Epidermal melanocyte (primary cell): ENCODE measurements at regions not wholly inside any gene's neighbourhood (a gene's known extent, or its start where the extent isn't known, plus 50 kb on each side); places are given as distances from the start of the nearest gene placed in this dataset.

ENCODE experiments used
- DNase-seq: peaks from one replicate; pipeline ENCODE4 v3.0.0; 2011; ENCODE audit warnings: low spot score; ENCODE audit not compliant: insufficient read length

- DNase-seq: no peak
Measured at GRCh38 chr10:131729938-131730660, 170.7 kb upstream of the PPP2R2D start.

- DNase-seq: no peak
Measured at GRCh38 chr10:131730771-131731497, 169.9 kb upstream of the PPP2R2D start.

- no peak for DNase-seq
Measured at GRCh38 chr10:131731780-131732630, 168.8 kb upstream of the PPP2R2D start.

DNA sequence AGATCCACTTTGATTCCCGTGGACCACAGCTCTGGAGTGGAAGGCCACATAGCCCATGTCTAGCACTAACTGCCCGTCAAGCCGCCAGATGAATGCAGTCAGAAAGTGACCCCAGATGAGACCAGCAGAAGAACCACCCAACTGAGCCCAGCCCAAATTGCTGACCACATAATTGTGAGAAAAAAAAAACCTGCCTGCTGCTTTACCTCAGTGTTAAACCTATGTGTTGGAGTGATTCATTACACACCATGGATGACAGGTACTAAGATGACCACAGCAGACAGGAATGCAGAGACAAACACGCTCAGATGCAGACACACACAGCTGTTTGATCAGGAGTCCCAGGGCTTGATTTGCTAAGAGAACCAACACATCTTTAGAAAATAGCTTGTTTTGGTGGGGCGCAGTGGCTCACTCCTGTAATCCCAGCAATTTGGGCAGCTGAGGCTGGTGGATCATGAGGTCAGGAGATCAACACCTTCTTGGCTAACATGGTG is 168.1 kb upstream of the PPP2R2D start:
- no peak for DNase-seq

DNA sequence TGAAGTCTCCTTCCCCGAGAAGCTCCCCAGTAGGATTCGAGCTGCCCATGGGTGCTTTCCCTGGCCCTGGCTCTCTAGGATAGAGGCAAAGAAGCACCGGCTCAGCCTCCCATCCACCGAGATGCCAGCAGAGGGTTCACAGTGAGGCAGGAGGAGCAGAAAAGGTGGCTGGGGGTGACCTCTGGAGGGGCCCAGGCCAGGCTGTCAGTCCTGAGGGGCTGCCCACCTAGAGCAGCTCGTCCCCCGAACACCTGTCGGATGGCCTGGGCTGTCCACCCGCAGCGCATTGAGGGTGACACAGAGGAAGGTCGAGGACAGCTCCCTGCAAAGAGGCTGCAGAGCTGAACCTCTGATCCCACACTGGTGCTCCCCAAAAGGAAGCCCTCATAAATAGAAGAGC is 167.2 kb upstream of the PPP2R2D start:
- DNase-seq: no peak

DNA sequence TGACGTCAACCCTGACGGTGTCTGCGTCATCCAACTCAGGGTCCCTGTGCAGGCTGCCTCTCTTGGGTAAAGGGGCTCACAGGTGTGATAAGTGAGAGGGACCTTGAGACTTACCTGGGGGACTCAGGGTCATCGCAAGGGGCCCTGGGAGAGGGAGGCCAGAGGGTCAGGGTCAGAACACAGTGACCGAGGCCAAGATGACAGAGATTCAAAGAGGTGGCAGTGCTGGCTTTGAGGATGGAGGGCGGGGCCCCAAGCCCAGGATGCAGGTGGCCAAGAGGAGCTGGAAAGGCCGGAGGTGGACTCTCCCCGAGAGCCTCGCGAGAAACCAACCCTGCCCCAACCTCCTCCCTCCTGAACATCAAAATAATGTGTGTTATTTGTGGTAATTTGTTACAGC is 165.2 kb upstream of the PPP2R2D start:
- DNase-seq: no peak

- no peak for DNase-seq
Measured at GRCh38 chr10:131736321-131736980, 164.4 kb upstream of the PPP2R2D start.

DNA sequence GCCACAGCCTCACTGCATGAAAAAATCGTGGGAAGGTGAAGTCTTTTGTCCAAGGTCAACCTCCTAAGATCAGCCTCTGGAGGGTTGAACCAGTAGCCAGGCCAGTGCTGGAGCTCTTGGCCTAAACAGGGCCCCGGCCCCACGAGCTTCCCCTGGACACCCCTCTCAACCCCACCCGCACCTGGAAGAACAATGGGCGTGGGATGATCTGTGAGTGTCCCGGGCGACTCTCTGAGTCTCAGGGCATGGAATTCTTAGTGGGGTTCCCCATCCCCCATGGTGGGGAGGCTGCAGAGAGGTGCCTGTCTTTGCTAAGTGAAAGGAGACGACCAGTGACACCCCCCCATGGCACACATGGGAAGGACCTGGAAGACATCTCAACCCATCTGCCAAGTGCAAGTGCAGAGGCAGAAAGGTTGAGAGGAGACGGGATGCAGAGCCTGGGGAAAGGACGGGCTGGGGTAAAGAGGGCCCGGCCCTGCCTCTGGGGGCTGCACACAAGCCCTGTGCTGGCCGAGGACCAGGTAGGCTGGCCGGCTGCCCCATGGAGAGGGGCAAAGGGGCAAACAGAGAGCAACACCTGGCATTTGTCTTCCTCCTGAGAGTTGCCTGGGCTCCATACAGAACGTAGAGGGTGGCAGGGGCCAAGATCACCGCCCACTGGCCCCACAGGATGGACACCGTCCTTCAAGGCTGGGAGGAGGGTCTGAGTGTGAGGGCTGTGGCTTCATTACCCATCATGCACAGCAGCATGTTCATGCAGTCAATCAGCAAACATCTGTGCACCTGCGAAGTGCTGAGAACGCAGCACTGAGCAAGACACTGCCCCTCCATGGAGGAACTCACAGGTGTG is 163.0 kb upstream of the PPP2R2D start:
- no peak for DNase-seq

DNA sequence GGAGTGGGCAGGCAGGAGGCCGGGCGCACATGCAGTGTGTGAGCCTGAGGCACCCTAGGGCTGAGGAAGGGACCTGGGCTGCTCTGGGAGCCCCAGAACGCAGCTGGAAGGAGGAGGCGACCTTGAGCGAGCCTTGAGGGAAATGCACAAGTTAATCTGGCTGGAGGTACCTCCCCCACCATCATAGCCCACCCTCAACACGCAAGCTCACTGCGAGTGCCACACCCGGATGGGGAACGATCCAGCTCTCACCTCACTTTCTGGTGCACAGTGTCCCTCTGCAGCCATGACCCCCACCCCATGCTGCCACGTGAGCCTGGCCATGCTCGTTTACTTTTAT is 162.4 kb upstream of the PPP2R2D start:
- no peak for DNase-seq

- DNase-seq: no peak
Measured at GRCh38 chr10:131739206-131739605, 161.6 kb upstream of the PPP2R2D start.

DNA sequence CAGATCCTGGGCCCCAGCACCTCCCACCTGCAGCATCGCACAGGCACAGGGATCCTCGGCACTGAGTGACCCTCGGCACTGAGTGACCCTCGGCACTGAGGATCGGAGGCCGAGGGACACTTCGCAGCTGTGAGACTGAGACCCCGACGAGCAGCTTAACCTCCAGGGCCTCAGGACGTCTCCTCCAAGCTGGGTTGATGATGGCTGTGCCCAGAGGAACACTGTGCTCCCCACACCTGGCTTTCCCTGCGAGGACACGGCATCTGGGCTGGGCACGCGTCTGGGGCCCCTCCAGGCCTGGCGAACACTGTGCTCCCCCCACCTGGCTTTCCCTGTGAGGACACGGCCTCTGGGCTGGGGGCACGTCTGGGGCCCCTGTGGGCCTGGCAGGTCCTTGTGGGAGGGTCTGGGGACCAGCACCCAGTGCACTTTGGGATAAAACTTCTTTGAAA is 158.3 kb upstream of the PPP2R2D start:
- no peak for DNase-seq

DNA sequence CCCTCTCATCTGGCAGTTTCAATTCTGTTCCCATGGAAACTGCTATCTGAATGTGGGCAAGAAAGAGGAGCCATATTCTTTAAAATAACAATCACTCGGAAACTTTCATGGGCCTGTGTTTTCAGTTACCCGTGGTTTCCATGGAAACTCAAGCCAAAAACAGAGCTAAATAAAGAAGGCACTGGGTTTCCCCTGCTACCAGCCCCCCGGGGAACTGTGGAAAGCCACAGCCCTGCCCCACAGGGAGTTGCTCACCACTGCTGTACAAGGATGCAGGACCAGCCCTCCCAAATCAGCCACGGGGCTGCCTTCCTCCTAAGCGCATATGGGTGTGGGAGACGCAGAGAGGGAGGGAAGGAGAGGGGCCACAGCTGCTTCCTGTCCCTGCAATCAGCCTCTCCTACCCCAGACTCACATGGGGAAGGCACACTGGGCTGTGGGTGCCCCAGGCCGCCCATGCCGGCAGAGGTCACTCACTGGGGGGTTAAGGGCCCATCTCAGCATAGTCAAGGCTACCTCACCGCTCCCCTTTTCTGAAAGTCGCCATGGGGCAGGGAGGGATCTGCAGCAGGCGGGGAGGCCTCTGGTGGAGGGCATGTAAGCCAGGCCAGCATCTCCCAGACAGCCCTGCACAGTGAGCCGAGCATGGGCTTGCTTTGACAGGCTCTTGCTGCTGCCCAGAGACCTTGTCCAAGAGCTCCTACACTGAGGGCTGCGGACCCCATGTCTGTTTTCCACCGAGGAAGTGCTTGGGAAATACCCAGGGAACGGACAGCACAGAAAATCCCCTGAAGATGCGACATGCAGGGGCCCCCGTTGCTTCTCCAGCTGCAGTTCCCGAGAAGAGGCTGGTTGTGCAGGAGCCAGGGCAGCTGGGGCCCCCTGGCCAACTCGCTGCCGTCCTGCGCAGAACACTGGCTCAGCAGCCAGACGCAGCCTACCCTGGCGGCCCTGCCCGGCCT is 157.3 kb upstream of the PPP2R2D start:
- DNase-seq: no peak

GRCh38 chr10:131744346-131744745 is 156.5 kb upstream of the PPP2R2D start:
- no peak for DNase-seq

GRCh38 chr10:131745591-131745990 is 155.2 kb upstream of the PPP2R2D start:
- DNase-seq: no peak

GRCh38 chr10:131746241-131746711 is 154.5 kb upstream of the PPP2R2D start:
- DNase-seq: no peak

- no peak for DNase-seq
Measured at GRCh38 chr10:131746785-131747184, 154.0 kb upstream of the PPP2R2D start.

DNA sequence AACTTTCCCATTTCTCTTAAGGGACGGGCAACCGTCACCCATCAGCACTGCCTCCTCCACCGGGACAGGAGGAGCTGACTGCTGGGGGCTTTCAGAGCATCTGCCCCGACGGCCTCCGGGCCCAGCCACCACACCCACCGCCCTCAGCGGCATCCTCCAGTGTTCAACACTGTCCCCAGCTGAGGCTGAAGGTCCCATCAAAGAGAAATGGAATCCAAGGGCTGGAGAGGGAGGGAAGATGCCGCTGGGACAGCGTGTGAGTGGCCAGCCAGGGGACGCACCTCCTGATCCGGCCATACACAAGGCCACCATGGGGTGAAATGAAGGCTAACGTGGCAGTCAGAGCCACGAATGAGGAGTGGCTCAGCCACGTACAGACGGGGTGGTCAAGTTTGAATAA is 153.6 kb upstream of the PPP2R2D start:
- no peak for DNase-seq

DNA sequence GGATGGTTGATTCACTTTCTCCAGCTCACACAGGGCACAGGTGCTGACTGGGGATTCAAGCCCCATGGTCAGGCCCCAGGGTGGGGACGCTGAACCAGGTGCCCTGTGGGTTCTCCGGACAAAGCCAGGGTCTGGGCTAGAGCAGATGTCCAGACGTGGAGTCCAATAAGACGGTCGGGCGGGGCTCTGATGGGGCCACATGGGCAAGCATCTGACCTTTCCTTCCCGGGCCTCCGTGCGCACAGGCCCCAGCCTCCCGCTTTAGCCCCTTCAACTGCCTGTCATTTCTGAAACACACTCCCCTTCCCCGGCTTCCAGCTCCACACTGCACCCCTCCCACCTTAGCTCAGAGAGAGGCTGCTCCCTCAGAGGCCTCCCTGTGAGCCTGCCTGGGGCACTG is 153.0 kb upstream of the PPP2R2D start:
- DNase-seq: no peak

- no peak for DNase-seq
Measured at GRCh38 chr10:131748191-131748590, 152.6 kb upstream of the PPP2R2D start.
